CD4-positive, CD25-positive, alpha-beta regulatory T cell (primary cell): ENCODE measurements at regions not wholly inside any gene's neighbourhood (a gene's known extent, or its start where the extent isn't known, plus 50 kb on each side); places are given as distances from the start of the nearest gene placed in this dataset.

Source experiments
- ATAC-seq, 2 donors: fragments of 150-1000 bp; cut with Tn5 transposase; one replicate each; pipeline ENCODE4 v1.10.0; 2021; ENCODE audit warnings: low read depth in 2 of 2, moderate number of reproducible peaks in 2 of 2, moderate library complexity in 1 of 2
- DNase-seq, 3 donors: peaks; one replicate each; pipeline versions ENCODE4 v3.0.0 to v3.0.0-alpha.2; 2012 to 2022; ENCODE audit warnings: mixed read lengths in 1 of 3
- H3K27ac ChIP-seq: one replicate; pipeline ENCODE4 v1.7.0; 2013; ENCODE audit warnings: mild to moderate bottlenecking, low read length; ENCODE audit not compliant: insufficient read depth, poor library complexity, severe bottlenecking
- H3K27me3 ChIP-seq: one replicate; pipeline ENCODE4 v1.7.0; 2013; ENCODE audit warnings: low read length; ENCODE audit not compliant: control insufficient read depth, insufficient read depth
- H3K36me3 ChIP-seq: one replicate; pipeline ENCODE4 v1.7.0; 2013; ENCODE audit warnings: mild to moderate bottlenecking, low read length, moderate library complexity; ENCODE audit not compliant: control insufficient read depth, insufficient read depth
- H3K4me1 ChIP-seq: 2 replicates; pipeline ENCODE4 v1.7.0; 2013; ENCODE audit warnings: mild to moderate bottlenecking, low read length; ENCODE audit not compliant: insufficient read depth, control insufficient read depth, poor library complexity, severe bottlenecking
- H3K4me3 ChIP-seq: one replicate; pipeline ENCODE4 v1.7.0; 2013; ENCODE audit warnings: low read depth, mild to moderate bottlenecking, low read length, moderate library complexity
- H3K9me3 ChIP-seq, 2 experiments: 1 replicate in 1 of 2; 2 replicates in 1 of 2; pipeline ENCODE4 v1.7.0; 2013; ENCODE audit warnings: low read length in 2 of 2, mild to moderate bottlenecking in 1 of 2, moderate library complexity in 1 of 2; ENCODE audit not compliant: control insufficient read depth in 2 of 2
- H3K27ac Mint-ChIP-seq, 3 donors: one replicate each; pipeline ENCODE4 v1.8.0; 2020 to 2022; ENCODE audit warnings: mild to moderate bottlenecking in 3 of 3, mixed read lengths in 3 of 3, moderate library complexity in 2 of 3
- H3K27me3 Mint-ChIP-seq: one replicate; pipeline ENCODE4 v1.8.0; 2022; ENCODE audit warnings: mild to moderate bottlenecking, mixed read lengths
- H3K36me3 Mint-ChIP-seq: one replicate; pipeline ENCODE4 v1.8.0; 2020; ENCODE audit warnings: mixed read lengths
- H3K4me1 Mint-ChIP-seq, 4 donors: one replicate each; pipeline ENCODE4 v1.8.0; 2020 to 2022; ENCODE audit warnings: mixed read lengths in 4 of 4, mild to moderate bottlenecking in 1 of 4
- H3K4me3 Mint-ChIP-seq, 4 donors: one replicate each; pipeline ENCODE4 v1.8.0; 2020 to 2022; ENCODE audit warnings: mild to moderate bottlenecking in 4 of 4, mixed read lengths in 4 of 4, moderate library complexity in 3 of 4
- H3K9me3 Mint-ChIP-seq, 7 donors: one replicate each; pipeline ENCODE4 v1.8.0; 2020 to 2022; ENCODE audit warnings: mixed read lengths in 7 of 7, mild to moderate bottlenecking in 3 of 7, moderate library complexity in 2 of 7

DNA sequence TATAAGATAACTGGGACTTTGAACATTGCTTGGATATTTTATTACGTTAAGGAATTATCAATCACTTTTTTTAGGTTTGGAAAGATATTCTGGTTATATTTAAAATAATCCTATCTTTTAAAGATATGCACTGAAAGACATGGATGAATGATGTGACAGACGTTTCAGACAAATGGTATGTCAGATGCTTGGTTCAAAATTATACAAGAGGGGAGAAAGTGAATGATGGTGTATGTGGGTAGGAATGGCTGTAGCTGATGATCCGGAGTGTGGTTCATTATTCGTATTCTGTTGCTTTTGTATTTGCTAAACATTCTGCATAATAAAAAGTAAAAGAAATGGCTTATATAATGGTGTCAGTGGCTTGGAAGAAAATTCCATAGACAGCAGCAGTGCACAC lies 51.0 kb upstream of the SNRPB2 start:
- no peaks in the 10 kb centered on the region for H3K27me3 Mint-ChIP-seq
- peaks cover 0 to 3% of the 10 kb centered on the region in 2 experiments for H3K9me3 ChIP-seq
- no peaks in the 10 kb centered on the region for H3K36me3 ChIP-seq
- DNase-seq (no peak), ATAC-seq (no peak)
- H3K36me3 Mint-ChIP-seq: no peaks in the 10 kb centered on the region
- H3K4me1 ChIP-seq: no peaks in the 10 kb centered on the region
- H3K9me3 Mint-ChIP-seq: no peaks in the 10 kb centered on the region
- peaks cover 2% of the 10 kb centered on the region for H3K27me3 ChIP-seq
- no peak overlapping the region for H3K4me3 Mint-ChIP-seq
- H3K4me3 ChIP-seq: no peak overlapping the region
- no peak overlapping the region for H3K27ac ChIP-seq
- no peak overlapping the region for H3K27ac Mint-ChIP-seq
- no peaks in the 10 kb centered on the region for H3K4me1 Mint-ChIP-seq

- no peaks in the 10 kb centered on the region for H3K4me1 Mint-ChIP-seq
- H3K4me3 Mint-ChIP-seq: no peak overlapping the region
- H3K9me3 Mint-ChIP-seq: no peaks in the 10 kb centered on the region
- no peaks in the 10 kb centered on the region for H3K36me3 Mint-ChIP-seq
- H3K4me3 ChIP-seq: no peak overlapping the region
- H3K27me3 Mint-ChIP-seq: no peaks in the 10 kb centered on the region
- peaks cover 2% of the 10 kb centered on the region for H3K27me3 ChIP-seq
- no peak overlapping the region for H3K27ac ChIP-seq
- peaks cover 0 to 3% of the 10 kb centered on the region in 2 experiments for H3K9me3 ChIP-seq
- DNase-seq: no peak
- H3K27ac Mint-ChIP-seq: no peak overlapping the region
- no peak for ATAC-seq
- H3K36me3 ChIP-seq: no peaks in the 10 kb centered on the region
- H3K4me1 ChIP-seq: no peaks in the 10 kb centered on the region
These were observed 52.9 kb upstream of the SNRPB2 start for GRCh38 chr20:16676891-16677290.

DNA sequence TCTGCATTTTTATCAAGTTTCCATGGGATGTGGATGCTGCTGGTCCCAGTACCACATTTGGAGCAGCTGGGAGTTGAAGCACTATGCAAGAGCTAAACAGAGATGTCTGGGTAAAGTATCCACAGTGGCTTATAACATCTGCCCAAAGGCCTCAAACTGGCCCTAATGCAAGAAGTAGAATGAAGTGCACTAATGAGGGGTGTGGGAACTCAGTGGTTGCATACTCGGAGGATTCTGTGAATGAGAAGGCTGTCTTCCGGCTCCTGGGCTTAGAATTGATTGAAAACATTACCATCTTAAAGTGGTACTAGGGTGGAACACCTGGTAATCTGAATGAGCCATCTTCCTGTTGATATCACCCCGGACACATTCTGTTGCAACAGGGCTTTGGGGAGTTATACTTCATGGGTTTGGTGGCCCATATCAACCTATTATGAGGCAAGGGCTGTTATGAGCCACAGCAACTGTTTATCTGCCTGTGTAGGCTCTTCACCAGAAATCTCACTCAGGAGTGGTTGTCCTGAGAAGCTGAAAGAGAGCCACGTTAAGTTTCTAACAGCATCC lies 54.7 kb upstream of the SNRPB2 start:
- no peaks in the 10 kb centered on the region for H3K27me3 Mint-ChIP-seq
- peak in 1 of 2 donors; percentile 60 for ATAC-seq

GRCh38 chr20:16674243-16674642 lies 55.6 kb upstream of the SNRPB2 start:
- Histone ChIP-seq H3K27me3 (peaks cover 2% of the 10 kb centered on the region), H3K4me3 (no peak overlapping the region), H3K27ac (no peak overlapping the region), H3K36me3 (no peaks in the 10 kb centered on the region), H3K4me1 (no peaks in the 10 kb centered on the region), H3K9me3 (peaks cover 0 to 3% of the 10 kb centered on the region in 2 experiments)
- no peaks in the 10 kb centered on the region for H3K4me1 Mint-ChIP-seq
- peaks cover 0 to 2% (median 0%) of the 10 kb centered on the region in 7 donors for H3K9me3 Mint-ChIP-seq
- no peak overlapping the region for H3K4me3 Mint-ChIP-seq
- no peaks in the 10 kb centered on the region for H3K27me3 Mint-ChIP-seq
- no peak for ATAC-seq
- DNase-seq: no peak
- no peak overlapping the region for H3K27ac Mint-ChIP-seq
- H3K36me3 Mint-ChIP-seq: no peaks in the 10 kb centered on the region

More for the DNA sequence above, 54.7 kb upstream of the SNRPB2 start:
- Histone ChIP-seq H3K4me3 (no peak overlapping the region), H3K27me3 (peaks cover 2% of the 10 kb centered on the region), H3K36me3 (no peaks in the 10 kb centered on the region), H3K4me1 (no peaks in the 10 kb centered on the region), H3K27ac (no peak overlapping the region), H3K9me3 (peaks cover 0 to 3% of the 10 kb centered on the region in 2 experiments)
- Mint-ChIP-seq H3K27ac (no peak overlapping the region), H3K9me3 (no peaks in the 10 kb centered on the region), H3K36me3 (no peaks in the 10 kb centered on the region), H3K4me3 (no peak overlapping the region), H3K4me1 (no peaks in the 10 kb centered on the region)
- DNase-seq: peak in 1 of 3 donors; percentile 74

DNA sequence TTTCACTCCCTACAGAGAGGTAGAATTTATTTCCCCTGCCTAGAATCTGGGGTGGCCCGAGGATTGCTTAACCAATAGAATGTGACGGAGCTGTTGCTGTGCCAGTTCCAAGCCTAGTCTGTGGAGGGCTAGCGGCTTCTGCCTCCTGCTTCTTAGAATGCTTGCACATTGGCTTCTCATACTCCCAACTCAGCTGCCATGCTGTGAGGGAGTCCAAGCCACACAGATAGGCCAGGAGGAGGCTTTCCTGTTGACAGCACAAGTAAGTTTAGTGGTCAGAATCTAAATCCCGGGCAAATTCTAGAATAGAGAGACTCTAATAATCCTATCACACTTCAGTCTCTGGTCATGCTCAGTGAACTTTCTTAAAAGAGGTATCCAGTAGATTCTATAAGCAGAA lies 57.5 kb upstream of the SNRPB2 start:
- Mint-ChIP-seq H3K27me3 (no peaks in the 10 kb centered on the region), H3K27ac (no peak overlapping the region), H3K4me1 (no peaks in the 10 kb centered on the region), H3K9me3 (peaks cover 0 to 2% (median 0%) of the 10 kb centered on the region in 7 donors), H3K36me3 (no peaks in the 10 kb centered on the region), H3K4me3 (no peak overlapping the region)
- Histone ChIP-seq H3K4me3 (no peak overlapping the region), H3K27ac (no peak overlapping the region), H3K4me1 (no peaks in the 10 kb centered on the region), H3K9me3 (peaks cover 0 to 3% of the 10 kb centered on the region in 2 experiments), H3K27me3 (peaks cover 2% of the 10 kb centered on the region), H3K36me3 (no peaks in the 10 kb centered on the region)
- no peak for ATAC-seq
- DNase-seq: no peak

DNA sequence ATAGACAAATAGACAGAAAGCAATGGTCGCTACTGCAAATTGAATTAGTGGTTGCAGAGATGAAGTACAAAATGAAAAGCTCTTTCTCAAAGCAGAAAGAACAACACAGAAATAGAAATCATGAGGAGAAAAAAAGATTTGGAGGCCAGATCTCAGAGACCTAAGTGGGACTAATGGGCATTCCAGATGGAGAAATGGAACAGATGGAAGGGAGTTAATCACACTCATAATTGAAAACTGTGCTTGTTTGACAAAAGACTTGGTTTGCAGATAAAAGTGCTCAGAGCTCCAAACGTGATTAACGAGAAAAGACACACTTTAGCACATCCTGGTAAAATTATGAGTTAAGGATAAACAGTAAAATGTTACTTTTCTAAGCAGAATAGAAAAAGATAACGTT lies 58.1 kb upstream of the SNRPB2 start:
- no peaks in the 10 kb centered on the region for H3K36me3 Mint-ChIP-seq
- DNase-seq (no peak), ATAC-seq (no peak)
- Histone ChIP-seq H3K27ac (no peak overlapping the region), H3K9me3 (peaks cover 0 to 2% of the 10 kb centered on the region in 2 experiments), H3K4me3 (no peak overlapping the region), H3K4me1 (no peaks in the 10 kb centered on the region), H3K36me3 (no peaks in the 10 kb centered on the region), H3K27me3 (peaks cover 1% of the 10 kb centered on the region)
- no peak overlapping the region for H3K4me3 Mint-ChIP-seq
- H3K9me3 Mint-ChIP-seq: peaks cover 0 to 2% (median 0%) of the 10 kb centered on the region in 7 donors
- no peaks in the 10 kb centered on the region for H3K4me1 Mint-ChIP-seq
- no peak overlapping the region for H3K27ac Mint-ChIP-seq
- no peaks in the 10 kb centered on the region for H3K27me3 Mint-ChIP-seq

- H3K27ac Mint-ChIP-seq: no peak overlapping the region
- H3K4me1 Mint-ChIP-seq: no peaks in the 10 kb centered on the region
- DNase-seq (peak in 1 of 3 donors; percentile 7), ATAC-seq (no peak)
- peaks cover 0 to 3% (median 0%) of the 10 kb centered on the region in 7 donors for H3K9me3 Mint-ChIP-seq
- H3K27me3 Mint-ChIP-seq: no peaks in the 10 kb centered on the region
- H3K4me3 Mint-ChIP-seq: no peak overlapping the region
- Histone ChIP-seq H3K4me1 (no peaks in the 10 kb centered on the region), H3K27me3 (no peaks in the 10 kb centered on the region), H3K36me3 (no peaks in the 10 kb centered on the region), H3K4me3 (no peak overlapping the region), H3K27ac (no peak overlapping the region), H3K9me3 (no peaks in the 10 kb centered on the region)
- no peaks in the 10 kb centered on the region for H3K36me3 Mint-ChIP-seq
These were observed 63.6 kb upstream of the SNRPB2 start for GRCh38 chr20:16666272-16666671.

DNA sequence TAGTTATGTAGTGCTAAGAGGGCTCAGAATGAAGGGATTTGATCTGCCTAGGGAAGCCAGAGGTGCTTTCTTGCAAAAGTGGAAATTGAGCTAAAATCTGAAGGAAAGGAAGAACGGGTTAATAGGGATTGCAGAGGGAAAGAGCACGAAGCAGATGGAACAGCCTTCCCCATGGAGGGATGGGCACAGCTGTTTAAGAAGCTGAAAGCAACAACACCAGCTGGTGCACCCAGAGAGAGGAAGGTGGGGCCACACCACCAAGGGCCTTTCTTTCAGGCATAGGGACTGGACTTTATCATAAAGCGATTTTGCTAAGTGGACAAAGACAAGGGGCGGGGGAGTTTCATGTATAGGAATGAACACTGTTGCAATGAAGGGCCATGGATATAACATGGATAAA lies 65.8 kb upstream of the SNRPB2 start:
- Mint-ChIP-seq H3K36me3 (no peaks in the 10 kb centered on the region), H3K4me3 (no peak overlapping the region), H3K27me3 (peaks cover 6% of the 10 kb centered on the region), H3K9me3 (peaks cover 0 to 3% (median 0%) of the 10 kb centered on the region in 7 donors), H3K4me1 (no peaks in the 10 kb centered on the region), H3K27ac (no peak overlapping the region)
- no peak overlapping the region for H3K4me3 ChIP-seq
- DNase-seq (no peak), ATAC-seq (no peak)
- no peaks in the 10 kb centered on the region for H3K27me3 ChIP-seq
- no peaks in the 10 kb centered on the region for H3K9me3 ChIP-seq
- no peaks in the 10 kb centered on the region for H3K36me3 ChIP-seq
- no peak overlapping the region for H3K27ac ChIP-seq
- H3K4me1 ChIP-seq: no peaks in the 10 kb centered on the region
